RWPE1 (cell line): ENCODE measurements at regions not wholly inside any gene's neighbourhood (a gene's known extent, or its start where the extent isn't known, plus 50 kb on each side); places are given as distances from the start of the nearest gene placed in this dataset.
A peak's percentile ranks its signal among the peaks of the same experiment; 100 is the strongest.

Source experiments
- CTCF ChIA-PET: fragments of 350-600 bp; sonication (Branson Sonifier 250); formaldehyde crosslinking; extraction: SDS; loops from one replicate; lab custom pipeline; 2021; lab: Yijun Ruan, JAX
- POLR2A ChIA-PET: fragments of 400-600 bp; formaldehyde crosslinking; extraction: SDS; loops from one replicate; lab custom pipeline; 2020; ENCODE audit warnings: antibody characterized with exemption; ENCODE audit not compliant: low non-redundant PET; lab: Yijun Ruan, JAX
- DNase-seq: peaks from one replicate; pipeline ENCODE4 v3.0.0; 2012; ENCODE audit warnings: low spot score
- H3K27ac ChIP-seq: fragments of 450-650 bp; 2 replicates; pipeline ENCODE4 v1.5.1; 2017
- TF ChIP-seq, protein P1 (sequence below): fragments of 450-650 bp; conservative IDR thresholded peaks from 2 replicates; pipeline ENCODE4 v1.5.1; 2017; ENCODE audit warnings: low read depth, mild to moderate bottlenecking

DNA sequence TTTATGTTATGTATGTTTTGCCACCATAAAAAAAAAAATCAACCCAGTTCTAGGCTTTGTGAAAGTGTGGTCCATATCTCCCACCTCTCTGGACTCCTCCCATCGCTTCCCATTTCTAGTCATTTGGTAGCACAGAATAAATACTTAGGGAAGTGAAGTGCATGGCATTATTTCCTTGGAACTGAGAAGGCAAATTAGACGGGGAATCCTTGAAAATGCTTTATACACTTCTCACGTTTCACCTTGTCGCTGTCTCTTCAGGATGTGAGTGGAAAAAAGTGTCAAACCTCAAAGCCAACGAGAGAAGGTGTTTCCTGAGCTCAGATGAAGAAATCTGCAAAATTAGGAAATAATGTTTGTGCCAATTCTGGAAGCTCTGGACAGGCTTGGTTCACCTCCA, 209.9 kb downstream of the ATG4C start:
- CTCF ChIA-PET = interaction anchor here (0.6 kb wide), 1 partner anchor 151 kb away, joined by 3 read pairs; no protein-coding TSS in a partner anchor
- DNase-seq = no peak
- POLR2A ChIA-PET = no interaction called here
- no peak overlapping the region for H3K27ac ChIP-seq
- TF ChIP-seq, protein P1, sequence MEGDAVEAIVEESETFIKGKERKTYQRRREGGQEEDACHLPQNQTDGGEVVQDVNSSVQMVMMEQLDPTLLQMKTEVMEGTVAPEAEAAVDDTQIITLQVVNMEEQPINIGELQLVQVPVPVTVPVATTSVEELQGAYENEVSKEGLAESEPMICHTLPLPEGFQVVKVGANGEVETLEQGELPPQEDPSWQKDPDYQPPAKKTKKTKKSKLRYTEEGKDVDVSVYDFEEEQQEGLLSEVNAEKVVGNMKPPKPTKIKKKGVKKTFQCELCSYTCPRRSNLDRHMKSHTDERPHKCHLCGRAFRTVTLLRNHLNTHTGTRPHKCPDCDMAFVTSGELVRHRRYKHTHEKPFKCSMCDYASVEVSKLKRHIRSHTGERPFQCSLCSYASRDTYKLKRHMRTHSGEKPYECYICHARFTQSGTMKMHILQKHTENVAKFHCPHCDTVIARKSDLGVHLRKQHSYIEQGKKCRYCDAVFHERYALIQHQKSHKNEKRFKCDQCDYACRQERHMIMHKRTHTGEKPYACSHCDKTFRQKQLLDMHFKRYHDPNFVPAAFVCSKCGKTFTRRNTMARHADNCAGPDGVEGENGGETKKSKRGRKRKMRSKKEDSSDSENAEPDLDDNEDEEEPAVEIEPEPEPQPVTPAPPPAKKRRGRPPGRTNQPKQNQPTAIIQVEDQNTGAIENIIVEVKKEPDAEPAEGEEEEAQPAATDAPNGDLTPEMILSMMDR = no peak

DNA sequence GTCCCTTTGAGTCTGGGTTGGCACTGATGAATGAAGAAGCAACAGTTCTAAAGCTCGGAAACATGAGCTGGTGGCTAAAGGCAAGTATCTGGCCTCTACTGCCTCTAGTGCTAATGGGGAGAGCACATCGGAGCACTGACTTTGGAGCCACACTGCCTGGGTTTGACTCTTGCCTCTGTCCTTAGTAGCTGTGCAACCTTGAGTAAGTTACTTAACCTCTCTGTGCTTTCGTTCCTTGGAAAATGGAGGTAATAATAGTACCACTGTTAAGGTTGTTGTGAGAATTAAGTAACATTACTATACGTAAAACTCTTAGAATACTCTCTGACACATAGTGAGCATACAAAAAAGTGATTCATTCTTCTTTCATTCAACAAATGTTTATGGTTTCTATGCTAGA, 211.2 kb downstream of the ATG4C start:
- TF ChIP-seq, protein P1 = no peak
- ChIA-PET CTCF (no interaction called here), POLR2A (no interaction called here)
- H3K27ac ChIP-seq = no peak overlapping the region
- DNase-seq = no peak

- ChIA-PET CTCF (interaction anchor here (0.6 to 0.7 kb wide), 2 partner anchors 96 to 357 kb away, joined by 3 read pairs; no protein-coding TSS in a partner anchor), POLR2A (no interaction called here)
- H3K27ac ChIP-seq = no peak overlapping the region
- DNase-seq = no peak
- TF ChIP-seq, protein P1 = no peak
Observed at GRCh38 chr1:62997884-62998283, 214.0 kb downstream of the ATG4C start.

DNA sequence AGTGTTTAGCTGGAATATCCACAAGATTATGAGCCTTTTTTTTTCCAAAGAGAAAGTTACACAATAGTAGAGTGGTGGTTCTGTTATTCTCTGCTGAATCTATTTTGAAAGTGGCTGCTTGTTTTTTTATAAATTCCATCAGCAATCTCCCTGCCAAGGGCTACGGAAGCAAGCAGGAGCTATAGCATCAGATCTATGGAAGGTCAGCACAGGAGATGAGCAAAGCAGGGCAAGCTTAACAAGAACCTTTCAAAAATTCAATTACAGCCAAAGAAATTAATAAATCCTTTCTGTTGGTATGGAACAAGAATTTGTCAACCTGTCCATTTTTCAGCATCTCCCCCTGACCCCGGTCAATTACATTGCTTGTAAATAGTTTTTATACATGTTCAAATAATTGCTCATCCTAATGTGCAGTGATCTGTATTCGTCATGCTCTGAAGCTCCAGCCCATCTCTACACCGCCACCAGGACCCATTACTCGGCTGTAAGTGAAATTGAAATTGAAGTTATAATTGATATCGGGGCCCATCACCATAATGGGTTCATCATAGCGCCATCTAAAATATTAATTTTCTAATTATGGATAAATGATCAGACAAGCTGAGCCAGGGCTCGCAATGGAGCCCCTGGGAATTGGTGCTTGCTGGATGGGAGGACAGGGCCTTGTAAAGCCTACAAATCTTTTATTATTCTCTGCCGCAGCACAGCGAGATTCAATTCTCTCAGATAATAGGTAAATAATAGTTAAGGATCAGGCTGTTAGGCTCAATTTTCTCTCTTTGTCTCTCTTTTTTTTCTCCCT, 215.1 kb downstream of the ATG4C start:
- no peak for DNase-seq
- CTCF ChIA-PET = interaction anchor here (0.6 to 0.7 kb wide), 2 partner anchors 60 to 97 kb away, joined by 3 read pairs; no protein-coding TSS in a partner anchor
- POLR2A ChIA-PET = no interaction called here
- TF ChIP-seq, protein P1 = no peak
- H3K27ac ChIP-seq = no peak overlapping the region

GRCh38 chr1:63000508-63000907, 216.6 kb downstream of the ATG4C start:
- DNase-seq = no peak
- H3K27ac ChIP-seq = no peak overlapping the region
- ChIA-PET CTCF (interaction anchor here (0.6 kb wide), 1 partner anchor 537 kb away, joined by 3 read pairs; no protein-coding TSS in a partner anchor), POLR2A (no interaction called here)
- TF ChIP-seq, protein P1 = no peak

DNA sequence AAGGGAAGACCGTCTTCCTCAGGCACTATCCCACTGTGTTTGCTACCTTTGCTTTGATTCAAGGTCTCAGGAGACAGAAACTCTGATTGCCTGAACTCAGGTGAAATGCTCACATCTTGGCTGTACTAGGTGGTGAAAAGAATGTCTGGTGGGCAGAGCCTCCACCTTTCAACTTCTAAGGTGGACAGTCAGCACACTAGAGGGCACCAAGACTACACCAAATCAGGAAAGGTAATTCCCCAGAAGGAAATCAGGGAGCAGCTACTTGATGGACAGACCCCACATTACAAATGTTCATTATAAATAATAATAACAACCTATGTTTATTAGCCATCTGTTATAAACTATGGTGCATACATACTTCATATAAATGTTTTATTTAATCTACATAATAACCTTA, 220.9 kb downstream of the ATG4C start:
- TF ChIP-seq, protein P1 = no peak
- DNase-seq = peak; percentile 30
- ChIA-PET CTCF (interaction anchor here (0.6 to 1.1 kb wide), 2 partner anchors 42 to 534 kb away, joined by 3 to 4 read pairs; no protein-coding TSS in a partner anchor), POLR2A (no interaction called here)
- no peak overlapping the region for H3K27ac ChIP-seq
